NK-92 treated with Interleukin-12 subunit alpha and Interleukin-12 subunit beta, amount 100 ng/mL, for 24 hours (cell line): ENCODE measurements at regions not wholly inside any gene's neighbourhood (a gene's known extent, or its start where the extent isn't known, plus 50 kb on each side); places are given as distances from the start of the nearest gene placed in this dataset.
"Not testable (repeated sequence)": the region's sequence is repeated elsewhere in the genome, so short reads cannot be mapped to it uniquely, and the experiment has no call there.

Experiments used
- DNase-seq: peaks from one replicate; lab custom pipeline; 2025; lab: John Stamatoyannopoulos, UW

DNA sequence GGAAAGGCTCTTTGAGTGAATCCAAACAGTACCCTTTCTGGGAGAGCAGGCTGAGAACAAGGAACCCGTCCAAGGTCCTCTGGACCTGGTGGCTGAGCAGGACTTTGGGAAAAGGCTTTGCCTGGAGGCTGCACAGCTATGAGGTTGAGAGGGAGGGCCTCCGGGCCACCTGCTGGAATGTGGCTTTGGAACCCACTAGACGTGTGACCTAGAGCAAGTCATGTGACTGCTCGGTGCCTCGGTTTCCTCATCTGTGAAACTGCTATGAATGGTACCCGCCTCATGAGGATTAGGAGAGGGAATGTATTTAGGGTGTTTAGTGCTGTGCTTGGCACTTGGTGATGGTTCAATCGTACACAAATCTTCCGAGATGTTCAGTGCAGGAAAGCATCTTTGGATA, 50.4 kb downstream of the HAPSTR1 start:
- no peak for DNase-seq

DNA sequence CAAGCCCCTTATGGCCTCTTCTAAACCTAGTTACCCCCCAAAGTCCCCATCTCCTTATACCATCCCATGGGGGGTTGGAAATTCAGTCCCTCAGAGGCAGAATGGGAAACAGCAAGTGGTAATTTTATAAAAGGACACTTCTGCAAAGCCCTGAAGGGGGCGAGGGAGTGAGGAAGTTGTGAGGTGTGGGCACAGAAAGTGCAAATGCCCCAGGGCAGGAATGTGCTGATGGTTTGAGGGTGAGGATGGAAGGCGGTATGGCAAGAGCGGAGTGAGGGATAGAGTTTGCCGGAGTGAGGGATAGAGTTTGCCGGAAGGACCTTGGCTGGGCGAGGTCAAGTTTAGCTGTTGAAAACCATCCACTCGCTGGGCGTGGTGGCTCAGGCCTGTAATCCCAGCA, 52.7 kb downstream of the HAPSTR1 start:
- no peak for DNase-seq

DNA sequence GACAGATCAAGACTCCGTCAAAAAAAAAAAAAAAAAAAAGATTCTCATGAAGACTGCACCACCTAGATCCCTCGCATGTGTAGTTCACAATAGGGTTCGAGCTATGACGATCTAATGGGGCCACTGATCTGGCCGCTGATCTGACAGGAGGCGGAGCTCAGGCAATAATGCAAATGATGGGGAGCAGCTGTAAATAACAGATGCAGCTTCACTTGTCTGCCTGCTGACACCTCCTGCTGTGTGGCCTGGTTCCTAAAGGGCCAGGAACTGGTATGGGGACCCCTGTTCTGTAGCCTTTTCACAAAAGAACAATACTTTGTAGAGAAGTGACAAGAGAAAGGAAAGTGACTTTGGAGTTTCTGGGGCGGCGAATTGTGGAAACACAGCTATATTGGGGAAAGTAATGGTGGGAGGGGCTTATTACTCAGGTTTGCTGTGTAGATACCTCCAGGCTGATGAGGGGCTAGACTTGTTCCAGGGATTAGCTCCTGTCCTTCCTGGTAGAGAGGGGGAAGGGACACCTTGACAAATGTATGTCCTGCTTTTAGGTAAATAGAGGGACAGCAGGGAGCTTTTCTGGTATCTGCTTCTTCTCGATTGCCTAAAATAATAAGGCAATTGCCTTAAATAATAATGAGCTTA, 57.1 kb downstream of the HAPSTR1 start:
- no peak for DNase-seq

DNA sequence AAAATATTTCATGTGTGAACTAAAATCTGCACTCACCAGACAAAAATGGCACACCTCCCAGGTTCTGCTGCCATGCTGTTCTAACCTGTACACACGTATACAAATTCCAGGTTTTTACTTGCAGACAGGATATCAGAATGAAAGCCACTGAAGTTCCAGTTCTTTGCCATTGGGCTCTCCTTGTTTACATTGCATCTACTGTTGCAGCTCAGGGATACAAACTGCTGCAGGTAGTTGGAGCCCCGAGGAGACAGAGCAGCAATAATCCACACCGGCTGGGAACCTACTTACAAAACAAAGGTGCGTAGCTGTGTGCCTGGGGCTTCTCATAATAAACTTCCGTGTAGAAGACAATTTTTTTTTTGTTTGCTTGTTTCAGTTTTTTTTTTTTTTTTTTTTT, 59.6 kb downstream of the HAPSTR1 start:
- no peak for DNase-seq

DNA sequence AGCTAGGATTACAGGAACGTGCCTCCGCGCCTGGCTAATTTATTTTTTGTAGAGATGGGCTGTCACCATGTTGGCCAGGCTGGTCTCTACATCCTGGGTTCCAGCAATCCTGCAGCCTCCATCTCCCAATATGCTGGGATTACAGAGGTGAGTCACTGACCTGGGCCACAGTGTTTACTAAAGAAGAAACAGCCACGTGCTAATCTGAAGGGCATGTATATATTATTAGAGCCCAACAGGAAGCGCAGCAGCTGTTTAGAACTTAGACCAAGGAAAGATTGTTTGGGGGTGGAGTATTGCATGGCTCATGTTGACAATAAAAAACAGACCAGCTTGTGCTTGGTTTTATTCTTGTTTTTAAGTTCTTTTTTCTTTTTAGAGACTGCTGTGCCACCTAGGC, 60.2 kb downstream of the HAPSTR1 start:
- no peak for DNase-seq

DNA sequence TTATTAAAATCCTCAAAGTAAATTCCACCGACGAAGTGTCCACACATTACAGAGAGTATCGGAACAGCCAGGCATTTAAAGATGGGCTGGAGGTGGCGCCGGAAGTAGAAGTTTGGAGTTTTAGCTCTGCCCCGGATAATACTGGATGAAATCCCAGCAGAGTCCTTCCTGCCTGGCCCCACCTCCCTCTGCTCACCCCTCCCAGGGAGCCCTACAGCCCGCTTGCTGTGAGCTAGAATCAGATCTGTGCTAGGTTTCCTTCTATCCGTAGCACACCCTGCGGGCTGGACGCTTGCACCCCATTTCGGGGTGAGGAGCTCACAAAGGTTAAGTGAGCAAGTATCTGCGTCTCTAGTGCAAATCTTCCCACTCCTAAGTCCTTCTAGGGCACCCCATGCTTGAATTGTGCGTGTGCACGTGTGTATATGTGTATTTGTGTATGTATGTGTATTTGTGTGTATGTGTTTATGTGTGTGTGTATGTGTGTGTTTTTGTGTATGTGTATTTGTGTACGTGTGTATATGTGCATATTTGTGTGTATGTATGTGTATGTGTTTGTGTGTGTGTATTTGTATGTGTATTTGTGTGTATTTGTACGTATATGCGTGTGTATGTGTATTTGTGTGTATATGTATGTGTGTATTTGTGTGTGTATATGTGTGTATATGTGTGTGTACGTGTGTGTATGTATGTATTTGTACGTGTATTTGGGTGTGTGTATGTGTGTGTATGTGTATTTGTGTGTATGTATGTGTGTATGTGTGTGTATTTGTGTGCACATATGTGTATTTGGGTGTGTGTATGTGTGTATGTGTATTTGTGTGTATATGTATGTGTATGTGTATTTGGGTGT, 61.4 kb downstream of the HAPSTR1 start:
- DNase-seq = no peak

DNA sequence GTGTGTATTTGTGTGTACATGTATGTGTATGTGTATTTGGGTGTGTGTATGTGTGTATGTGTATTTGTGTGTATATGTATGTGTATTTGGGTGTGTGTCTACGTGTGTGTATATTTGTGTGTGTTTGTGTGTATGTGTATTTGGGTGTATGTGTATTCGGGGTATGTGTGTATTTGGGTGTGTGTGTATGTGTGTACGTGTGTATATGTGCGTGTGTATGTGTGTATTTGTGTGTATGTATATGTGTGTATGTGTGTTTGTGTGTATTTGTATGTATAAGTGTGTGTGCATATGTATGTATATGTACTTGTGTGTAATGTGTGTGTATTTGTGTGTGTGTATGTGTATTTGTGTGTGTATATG, 62.0 kb downstream of the HAPSTR1 start:
- DNase-seq = no peak

DNA sequence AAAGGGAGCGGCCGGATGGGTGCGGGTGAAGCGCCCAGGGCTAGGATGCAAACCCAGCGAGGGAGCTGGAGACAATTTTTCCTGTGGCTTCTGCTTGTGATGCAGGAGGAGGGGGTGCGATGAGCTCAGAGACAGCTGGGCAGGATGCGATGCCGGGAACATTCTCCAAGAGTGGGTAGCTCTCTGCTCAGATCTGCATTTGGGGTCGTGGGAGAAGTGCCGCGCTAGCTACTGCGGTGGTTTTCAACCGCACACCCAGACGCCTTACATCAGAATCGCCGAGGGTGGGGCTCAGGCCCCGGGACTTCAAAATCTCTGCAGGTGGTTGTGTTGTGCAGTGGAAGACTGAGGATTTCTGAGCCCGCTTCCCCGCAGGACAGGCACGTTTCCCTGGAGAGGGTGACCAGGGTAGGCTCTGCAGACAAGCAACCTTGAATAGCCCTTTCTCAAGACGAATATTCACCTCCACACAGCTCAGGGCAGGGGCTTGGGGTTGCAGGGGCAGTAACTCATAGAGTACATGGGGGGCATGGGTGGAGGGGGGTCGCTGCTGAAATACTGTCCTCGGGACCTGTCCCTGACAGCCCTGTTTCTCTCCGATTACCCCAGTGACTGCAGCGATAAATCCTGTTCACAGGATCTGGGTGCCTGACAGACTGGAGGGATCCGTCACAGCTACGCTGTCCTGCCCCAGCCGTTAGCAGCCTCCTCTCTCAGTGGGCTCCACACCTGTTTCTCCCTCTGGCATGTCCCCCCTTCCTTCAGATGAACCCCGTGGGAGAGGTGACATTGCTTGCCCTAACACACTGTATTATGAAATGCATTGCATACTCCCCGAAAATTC, 63.3 kb downstream of the HAPSTR1 start:
- DNase-seq = no peak

DNA sequence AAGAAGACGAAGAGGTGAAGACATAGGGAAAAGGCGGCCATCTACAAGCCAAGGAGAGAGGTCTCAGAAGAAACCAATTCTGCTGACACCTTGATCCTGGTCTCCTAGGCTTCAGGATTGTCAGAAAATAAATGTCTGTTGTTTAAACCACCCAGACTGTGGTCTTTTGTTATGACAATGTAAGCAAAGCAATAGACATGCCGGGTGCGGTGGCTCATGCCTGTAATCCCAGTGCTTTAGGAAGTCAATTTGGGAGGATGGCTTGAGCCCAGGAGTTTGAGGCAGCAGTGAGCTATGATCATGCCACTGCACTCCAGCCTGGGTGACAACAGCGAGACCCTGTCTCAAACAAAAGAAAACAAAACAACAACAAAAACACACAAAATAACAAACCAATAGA, 64.4 kb downstream of the HAPSTR1 start:
- no peak for DNase-seq

DNA sequence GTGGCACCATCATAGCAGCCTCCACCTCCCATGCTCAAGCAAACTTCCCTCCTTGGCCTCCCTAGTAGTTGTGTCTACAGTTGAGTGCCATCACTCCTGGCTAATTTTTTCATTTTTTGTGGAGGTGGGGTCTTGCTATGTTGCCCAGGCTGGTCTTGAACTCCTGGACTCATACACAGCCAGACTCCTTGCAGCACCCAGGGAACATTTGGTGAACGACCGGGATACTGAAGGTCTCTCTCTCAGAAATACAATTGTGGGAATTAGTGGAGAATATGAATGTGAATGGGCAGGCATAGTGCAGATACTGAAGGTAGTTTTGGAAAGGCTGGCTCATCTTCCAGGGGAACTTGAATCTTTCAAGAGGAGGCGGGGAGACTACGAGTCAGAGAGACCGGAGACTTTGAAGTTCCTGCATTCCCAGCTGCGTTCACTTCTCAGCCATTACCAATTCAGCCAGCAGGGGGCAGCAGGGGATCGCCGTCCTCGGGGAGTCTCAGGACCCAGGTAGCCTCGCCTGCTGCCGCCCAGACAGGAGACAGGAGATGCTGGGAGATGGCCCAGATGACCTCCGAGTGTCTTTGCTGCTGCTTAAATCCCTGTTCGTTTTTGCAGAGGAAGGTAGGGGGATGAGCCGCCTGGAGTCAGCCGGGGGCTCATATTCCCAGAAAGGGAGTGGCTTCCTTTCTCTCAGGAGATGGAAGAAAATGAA, 68.6 kb downstream of the HAPSTR1 start:
- peak; percentile 12 for DNase-seq

DNA sequence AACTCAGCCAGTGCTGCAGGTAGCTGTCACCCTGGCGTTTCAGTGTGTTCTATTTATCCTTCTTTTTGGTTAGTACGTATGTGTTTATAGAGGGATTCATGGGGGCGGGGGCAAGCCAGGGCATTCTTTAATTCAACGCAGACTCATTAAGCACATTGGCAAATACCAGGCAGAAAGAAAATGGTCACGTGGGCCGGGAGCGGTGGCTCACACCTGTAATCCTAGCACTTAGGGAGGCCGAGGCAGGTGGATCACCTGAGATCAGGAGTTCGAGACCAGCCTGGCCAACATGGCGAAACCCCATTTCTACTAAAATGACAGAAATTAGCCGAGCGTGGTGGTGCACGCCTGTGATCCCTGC, 69.1 kb downstream of the HAPSTR1 start:
- no peak for DNase-seq

DNA sequence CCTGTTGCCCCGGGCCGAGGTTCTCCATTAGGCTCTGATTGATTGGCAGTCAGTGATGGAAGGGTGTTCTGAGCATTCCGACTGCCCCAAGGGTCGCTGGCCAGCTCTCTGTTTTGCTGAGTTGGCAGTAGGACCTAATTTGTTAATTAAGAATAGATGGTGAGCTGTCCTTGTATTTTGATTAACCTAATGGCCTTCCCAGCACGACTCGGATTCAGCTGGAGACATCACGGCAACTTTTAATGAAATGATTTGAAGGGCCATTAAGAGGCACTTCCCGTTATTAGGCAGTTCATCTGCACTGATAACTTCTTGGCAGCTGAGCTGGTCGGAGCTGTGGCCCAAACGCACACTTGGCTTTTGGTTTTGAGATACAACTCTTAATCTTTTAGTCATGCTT, 74.2 kb downstream of the HAPSTR1 start:
- no peak for DNase-seq

DNA sequence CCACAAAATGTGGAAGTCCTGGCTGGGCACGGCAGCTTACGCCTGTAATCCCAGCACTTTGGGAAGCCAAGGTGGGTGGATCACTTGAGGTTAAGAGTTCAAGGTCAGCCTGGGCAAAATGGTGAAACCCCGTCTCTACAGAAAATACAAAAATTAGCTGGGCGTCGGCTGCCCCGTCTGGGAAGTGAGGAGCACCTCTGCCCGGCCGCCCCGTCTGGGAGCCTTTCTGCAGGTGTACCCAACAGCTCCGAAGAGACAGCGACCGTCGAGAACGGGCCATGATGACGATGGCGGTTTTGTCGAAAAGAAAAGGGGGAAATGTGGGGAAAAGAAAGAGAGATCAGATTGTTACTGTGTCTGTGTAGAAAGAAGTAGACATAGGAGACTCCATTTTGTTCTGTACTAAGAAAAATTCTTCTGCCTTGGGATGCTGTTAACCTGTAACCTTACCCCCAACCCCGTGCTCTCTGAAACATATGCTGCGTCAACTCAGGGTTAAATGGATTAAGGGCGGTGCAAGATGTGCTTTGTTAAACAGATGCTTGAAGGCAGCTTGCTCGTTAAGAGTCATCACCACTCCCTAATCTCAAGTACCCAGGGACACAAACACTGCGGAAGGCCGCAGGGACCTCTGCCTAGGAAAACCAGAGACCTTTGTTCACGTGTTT, 75.0 kb downstream of the HAPSTR1 start:
- not testable (repeated sequence) for DNase-seq

DNA sequence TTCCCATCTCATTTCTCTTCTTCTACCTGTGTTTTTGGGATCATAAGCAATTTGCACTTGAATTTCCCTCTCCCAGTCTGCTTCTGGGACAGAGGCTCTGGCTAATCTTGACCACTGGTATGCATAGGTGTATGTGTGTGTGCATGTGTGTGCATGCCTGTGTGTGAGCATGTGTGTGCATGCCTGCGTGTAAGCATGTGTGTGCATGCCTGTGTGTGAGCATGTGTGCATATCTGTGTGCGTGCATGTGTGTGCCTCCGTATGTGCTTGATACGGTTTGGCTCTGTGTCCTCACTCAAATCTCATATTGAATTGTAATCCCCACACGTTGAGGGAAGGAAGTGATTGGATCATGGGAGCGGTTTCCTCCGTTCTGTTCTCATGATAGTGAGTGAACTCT, 77.7 kb downstream of the HAPSTR1 start:
- no peak for DNase-seq

DNA sequence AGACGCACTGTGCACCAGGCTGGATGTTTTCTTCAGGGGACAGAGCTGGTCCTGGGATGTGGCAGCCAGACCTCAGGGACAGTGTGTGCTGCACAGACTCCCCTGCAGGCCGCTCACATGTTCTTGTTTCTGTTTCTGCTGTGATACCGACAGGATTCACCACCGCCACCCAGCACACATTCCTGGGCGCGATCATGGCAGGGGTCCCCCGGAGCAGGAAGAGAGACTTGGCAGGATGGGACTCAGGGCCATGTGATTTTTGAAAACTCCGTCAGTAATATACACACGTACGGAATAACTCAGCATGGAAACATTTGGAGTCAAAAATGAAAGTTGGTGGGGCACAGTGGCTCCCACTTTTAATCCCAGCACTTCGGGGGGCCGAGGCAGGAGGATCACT, 79.0 kb downstream of the HAPSTR1 start:
- no peak for DNase-seq

DNA sequence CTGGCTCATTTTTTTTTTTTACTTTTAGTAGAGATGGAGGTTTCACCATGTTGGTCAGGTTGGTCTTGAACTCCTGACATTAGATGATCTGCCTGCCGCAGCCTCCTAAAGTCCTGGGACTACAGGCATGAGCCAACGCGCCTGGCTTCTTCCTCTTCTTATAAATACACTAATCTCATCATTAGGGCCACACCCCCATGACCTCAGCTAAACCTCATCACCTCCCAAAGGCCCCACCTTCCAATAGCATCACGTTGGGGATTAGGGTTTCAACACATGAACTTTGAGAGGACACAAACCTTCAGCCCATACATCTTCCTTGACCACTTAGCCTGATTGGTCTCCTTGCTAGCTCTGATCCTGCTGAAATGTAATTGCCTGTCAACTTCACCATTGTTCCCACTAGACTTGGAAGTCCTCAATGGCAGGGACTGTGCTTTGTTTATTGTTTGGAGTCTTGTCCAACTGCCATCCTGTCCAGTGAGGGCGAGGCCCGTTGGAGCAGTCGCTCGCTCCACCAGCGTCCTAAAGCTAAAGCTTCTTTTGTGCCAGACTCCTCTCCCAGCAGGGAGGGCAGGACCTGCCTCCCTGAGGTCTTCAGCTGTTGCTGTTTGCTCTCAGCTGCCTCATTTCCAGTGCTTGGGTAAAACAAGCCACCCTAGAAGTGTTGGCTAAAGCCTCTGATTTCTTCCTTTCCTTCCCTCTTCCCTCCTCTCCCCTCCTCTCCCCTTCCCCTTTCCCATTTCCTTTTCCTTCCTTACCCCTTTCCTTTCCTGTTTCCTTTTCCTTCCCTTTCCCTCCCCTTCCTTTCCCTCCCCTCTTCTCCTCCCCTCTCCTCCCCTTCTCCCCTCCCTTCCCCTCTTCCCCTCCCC, 85.3 kb downstream of the HAPSTR1 start:
- no peak for DNase-seq

DNA sequence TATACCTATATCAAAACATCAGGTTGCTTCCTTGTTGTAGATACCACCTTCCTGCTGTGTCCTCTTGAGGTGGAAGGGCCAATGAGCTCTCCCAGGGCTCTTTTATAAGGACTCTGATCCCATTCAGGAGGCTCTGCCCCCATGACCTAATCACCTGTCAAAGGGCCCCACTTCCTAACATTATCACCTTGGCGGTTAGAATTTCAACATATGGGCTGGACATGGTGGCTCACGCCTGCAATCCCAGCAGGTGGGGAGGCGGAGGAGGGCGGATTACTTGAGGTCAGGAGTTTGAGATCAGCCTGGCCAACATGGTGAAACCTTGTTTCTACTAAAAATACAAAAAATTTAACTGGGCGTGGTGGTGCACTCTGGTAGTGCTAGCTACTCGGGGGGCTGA, 86.4 kb downstream of the HAPSTR1 start:
- DNase-seq = no peak

DNA sequence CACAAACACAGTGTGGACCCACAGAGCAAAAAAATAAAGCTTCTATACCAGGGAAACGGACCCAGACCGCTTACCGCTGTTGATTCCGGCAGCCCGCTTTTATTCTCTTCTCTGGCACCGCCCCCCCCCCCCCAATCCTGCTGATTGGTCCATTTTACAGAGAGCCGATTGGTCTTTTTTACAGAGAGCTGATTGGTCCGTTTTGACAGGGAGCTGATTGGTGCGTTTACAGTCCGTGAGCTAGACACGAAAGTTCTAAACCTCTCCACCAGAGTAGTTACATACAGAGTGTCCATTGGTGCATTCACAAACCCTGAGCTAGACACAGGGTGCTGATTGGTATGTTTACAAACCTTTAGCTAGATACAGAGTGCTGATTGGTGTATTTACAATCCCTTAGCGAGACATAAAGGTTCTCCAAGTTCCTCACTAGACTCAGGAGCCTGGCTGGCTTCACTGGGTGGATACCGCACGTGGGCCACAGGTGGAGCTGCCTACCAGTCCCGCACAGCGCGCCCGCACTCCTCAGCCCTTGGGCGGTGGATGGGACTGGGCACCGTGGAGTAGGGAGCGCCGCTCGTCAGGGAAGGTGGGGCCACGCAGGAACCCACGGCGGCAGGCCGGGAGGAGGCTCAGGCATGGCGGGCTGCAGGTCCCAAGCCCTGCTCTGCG, 92.4 kb downstream of the HAPSTR1 start:
- DNase-seq = no peak

DNA sequence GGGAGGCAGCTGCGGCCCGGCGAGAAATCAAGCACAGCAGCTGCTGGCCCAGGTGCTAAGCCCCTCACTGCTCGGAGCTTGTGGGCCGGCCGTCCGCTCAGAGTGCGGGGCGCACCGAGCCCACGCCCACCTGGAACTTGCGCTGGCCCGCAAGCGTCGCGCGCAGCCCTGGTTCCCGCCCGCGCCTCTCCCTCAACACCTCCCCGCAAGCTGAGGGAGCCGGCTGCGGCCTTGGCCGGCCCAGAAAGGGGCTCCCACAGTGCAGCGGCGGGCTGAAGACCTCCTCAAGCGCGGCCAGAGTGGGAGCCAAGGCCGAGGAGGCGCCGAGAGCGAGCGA, 92.9 kb downstream of the HAPSTR1 start:
- no peak for DNase-seq

DNA sequence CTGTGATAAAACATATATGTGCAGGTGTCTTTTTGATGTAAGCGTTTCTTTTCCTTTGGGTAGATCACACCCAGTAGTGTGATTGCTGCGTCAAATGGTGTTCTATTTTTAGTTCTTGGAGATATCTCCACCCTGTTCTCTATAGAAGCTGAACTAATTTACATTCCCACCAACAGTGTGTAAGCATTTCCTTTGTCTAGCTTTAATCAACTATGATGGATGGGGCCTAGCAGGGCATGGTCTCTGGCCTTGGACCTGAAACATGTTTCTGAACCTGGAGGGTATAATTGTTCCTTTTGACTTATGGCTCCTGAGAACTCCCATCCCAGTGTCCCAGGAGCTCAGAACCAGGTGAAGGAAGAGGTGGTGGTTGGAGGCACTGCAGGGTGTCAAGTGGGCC, 93.9 kb downstream of the HAPSTR1 start:
- DNase-seq = no peak
